Breast epithelium (tissue), 3 donors: ENCODE measurements at regions not wholly inside any gene's neighbourhood (a gene's known extent, or its start where the extent isn't known, plus 50 kb on each side); places are given as distances from the start of the nearest gene placed in this dataset.

Experiments used
- CTCF ChIP-seq, 3 donors: fragments of 450-650 bp; IDR thresholded peaks; one replicate each; pipeline ENCODE4 v1.5.1; 2016 to 2017; ENCODE audit warnings: antibody characterized with exemption in 3 of 3, mild to moderate bottlenecking in 3 of 3, moderate library complexity in 3 of 3
- POLR2AphosphoS5 ChIP-seq, 3 donors: sonication (generic); formaldehyde crosslinking; IDR thresholded peaks; one replicate each; pipeline ENCODE4 v1.6.1; 2017; ENCODE audit warnings: antibody characterized with exemption in 3 of 3

- TF ChIP-seq CTCF (IDR thresholded peaks at IDR 0.05): no peak
- TF ChIP-seq POLR2AphosphoS5 (IDR thresholded peaks at IDR 0.05): no peak
Measured at GRCh38 chr22:23403720-23404688, 176.1 kb downstream of the IGLL1 start.
